H9 (cell line): ENCODE measurements at regions not wholly inside any gene's neighbourhood (a gene's known extent, or its start where the extent isn't known, plus 50 kb on each side); places are given as distances from the start of the nearest gene placed in this dataset.
"Not testable (repeated sequence)": the region's sequence is repeated elsewhere in the genome, so short reads cannot be mapped to it uniquely, and the experiment has no call there.

Experiments
- DNase-seq: peaks from one replicate; pipeline ENCODE4 v3.0.0-alpha.2; 2017
- H2AFZ ChIP-seq: one replicate; pipeline ENCODE4 v1.6.1; 2013; ENCODE audit warnings: mild to moderate bottlenecking, low read length, control low read depth, moderate library complexity
- H2AK5ac ChIP-seq: 2 replicates; pipeline ENCODE4 v1.6.1; 2013; ENCODE audit warnings: low read length, control low read depth, mixed read lengths; ENCODE audit not compliant: insufficient read length
- H2BK120ac ChIP-seq: one replicate; pipeline ENCODE4 v1.6.1; 2013; ENCODE audit warnings: low read depth, mild to moderate bottlenecking, low read length, control low read depth, inconsistent platforms; ENCODE audit not compliant: poor library complexity, severe bottlenecking
- H2BK12ac ChIP-seq: 2 replicates; pipeline ENCODE4 v1.6.1; 2013; ENCODE audit warnings: low read length, control low read depth, mixed read lengths, low read depth; ENCODE audit not compliant: insufficient read length
- H2BK15ac ChIP-seq: 2 replicates; pipeline ENCODE4 v1.6.1; 2013; ENCODE audit warnings: low read depth, low read length, control low read depth
- H2BK20ac ChIP-seq: one replicate; pipeline ENCODE4 v1.6.1; 2013; ENCODE audit warnings: low read depth, mild to moderate bottlenecking, low read length, control low read depth, inconsistent platforms; ENCODE audit not compliant: poor library complexity, severe bottlenecking
- H2BK5ac ChIP-seq: 2 replicates; pipeline ENCODE4 v1.6.1; 2013; ENCODE audit warnings: low read length, control low read depth, mixed read lengths; ENCODE audit not compliant: insufficient read length
- H3K14ac ChIP-seq: 2 replicates; pipeline ENCODE4 v1.6.1; 2013; ENCODE audit warnings: low read length, control low read depth; ENCODE audit not compliant: insufficient read depth
- H3K18ac ChIP-seq: 2 replicates; pipeline ENCODE4 v1.6.1; 2013; ENCODE audit warnings: low read depth, mild to moderate bottlenecking, mixed read lengths, low read length, control low read depth; ENCODE audit not compliant: insufficient read length
- H3K23ac ChIP-seq: 2 replicates; pipeline ENCODE4 v1.6.1; 2013; ENCODE audit warnings: low read length, control low read depth, mixed read lengths, low read depth; ENCODE audit not compliant: insufficient read length
- H3K23me2 ChIP-seq: 2 replicates; pipeline ENCODE4 v1.6.1; 2013; ENCODE audit warnings: low read depth, mild to moderate bottlenecking, mixed read lengths, low read length, control low read depth; ENCODE audit not compliant: insufficient read length, poor library complexity, severe bottlenecking
- H3K27ac ChIP-seq: 2 replicates; pipeline ENCODE4 v1.5.1; 2013; ENCODE audit warnings: low read length, control low read depth, mixed read lengths, low read depth; ENCODE audit not compliant: insufficient read length
- H3K27me3 ChIP-seq: 2 replicates; pipeline ENCODE4 v1.6.1; 2013; ENCODE audit warnings: low read length, control low read depth, inconsistent platforms; ENCODE audit not compliant: insufficient read depth
- H3K4ac ChIP-seq: 2 replicates; pipeline ENCODE4 v1.6.1; 2013; ENCODE audit warnings: low read depth, mild to moderate bottlenecking, control low read depth, inconsistent platforms, low read length, moderate library complexity
- H3K4me1 ChIP-seq: 2 replicates; pipeline ENCODE4 v1.6.1; 2013; ENCODE audit warnings: low read length, control low read depth, inconsistent platforms; ENCODE audit not compliant: insufficient read depth
- H3K4me2 ChIP-seq: 2 replicates; pipeline ENCODE4 v1.6.1; 2013; ENCODE audit warnings: low read length, control low read depth, mixed read lengths; ENCODE audit not compliant: insufficient read length, insufficient read depth
- H3K56ac ChIP-seq: 2 replicates; pipeline ENCODE4 v1.6.1; 2013; ENCODE audit warnings: low read depth, mild to moderate bottlenecking, mixed read lengths, low read length, control low read depth; ENCODE audit not compliant: insufficient read length
- H3K79me1 ChIP-seq: 2 replicates; pipeline ENCODE4 v1.6.1; 2013; ENCODE audit warnings: low read depth, mild to moderate bottlenecking, moderate library complexity, low read length, control low read depth, inconsistent platforms; ENCODE audit not compliant: insufficient read depth, poor library complexity, severe bottlenecking
- H3K79me2 ChIP-seq: 2 replicates; pipeline ENCODE4 v1.6.1; 2013; ENCODE audit warnings: low read length, control low read depth, inconsistent platforms; ENCODE audit not compliant: insufficient read depth
- H3K9ac ChIP-seq: 2 replicates; pipeline ENCODE4 v1.6.1; 2013; ENCODE audit warnings: low read length, control low read depth, mixed read lengths; ENCODE audit not compliant: insufficient read length; ENCODE audit errors: extremely low read depth
- H3K9me3 ChIP-seq: one replicate; pipeline ENCODE4 v1.6.1; 2013; ENCODE audit warnings: low read depth, low read length, inconsistent platforms; ENCODE audit not compliant: control insufficient read depth
- H3T11ph ChIP-seq: one replicate; pipeline ENCODE4 v1.6.1; 2013; ENCODE audit warnings: mild to moderate bottlenecking, low read length, control low read depth, inconsistent platforms
- H4K20me1 ChIP-seq: one replicate; pipeline ENCODE4 v1.6.1; 2013; ENCODE audit not compliant: control insufficient read depth, insufficient read length, insufficient read depth
- H4K5ac ChIP-seq: 2 replicates; pipeline ENCODE4 v1.6.1; 2013; ENCODE audit warnings: low read depth, mild to moderate bottlenecking, mixed read lengths, low read length, control low read depth; ENCODE audit not compliant: insufficient read length
- H4K8ac ChIP-seq: replicated peaks from 2 replicates; pipeline ENCODE4 v1.6.1; 2013; ENCODE audit warnings: low read length, control low read depth, mixed read lengths, low read depth; ENCODE audit not compliant: insufficient read length
- H4K91ac ChIP-seq: 2 replicates; pipeline ENCODE4 v1.6.1; 2013; ENCODE audit warnings: low read depth, mild to moderate bottlenecking, moderate library complexity, mixed read lengths, low read length, control low read depth; ENCODE audit not compliant: insufficient read length
- H3K27ac Mint-ChIP-seq, 3 experiments: 2 replicates in 2 of 3; 3 replicates in 1 of 3; pipeline ENCODE4 v1.8.0; 2020 to 2021; ENCODE audit warnings: mixed read lengths in 3 of 3, mild to moderate bottlenecking in 1 of 3, moderate library complexity in 1 of 3
- H3K27me3 Mint-ChIP-seq: 2 replicates; pipeline ENCODE4 v1.8.0; 2021; ENCODE audit warnings: low read depth, mild to moderate bottlenecking, moderate library complexity, mixed read lengths
- H3K36me3 Mint-ChIP-seq, 3 experiments: 2 replicates in 2 of 3; 3 replicates in 1 of 3; pipeline ENCODE4 v1.8.0; 2020 to 2021; ENCODE audit warnings: low read depth in 3 of 3, mixed read lengths in 3 of 3; ENCODE audit not compliant: insufficient read depth in 1 of 3
- H3K4me1 Mint-ChIP-seq, 2 experiments: 2 replicates each; pipeline ENCODE4 v1.8.0; 2020; ENCODE audit warnings: mixed read lengths in 2 of 2
- H3K4me3 Mint-ChIP-seq, 2 experiments: 2 replicates in 1 of 2; 3 replicates in 1 of 2; pipeline ENCODE4 v1.8.0; 2020 to 2021; ENCODE audit warnings: mild to moderate bottlenecking in 2 of 2, mixed read lengths in 2 of 2, moderate library complexity in 1 of 2
- H3K9me3 Mint-ChIP-seq, 2 experiments: 2 replicates in 1 of 2; 3 replicates in 1 of 2; pipeline ENCODE4 v1.8.0; 2020; ENCODE audit warnings: mild to moderate bottlenecking in 2 of 2, mixed read lengths in 2 of 2, moderate library complexity in 1 of 2
- WGBS: extraction: QIAGEN DNeasy Blood & Tissue Kit; methylation state at CpG from one replicate; pipeline ENCODE4 v1.1.7; 2013; ENCODE audit warnings: missing lambda C conversion rate, low lambda C conversion rate, mixed read lengths; ENCODE audit not compliant: insufficient read length; ENCODE audit errors: extremely low coverage; 5-methylcytosine and 5-hydroxymethylcytosine counted together
- TF ChIP-seq, protein P1 (sequence below): fragments of 200-600 bp; sonication (generic); conservative IDR thresholded peaks from 3 replicates; pipeline ENCODE4 v1.8.0; 2021; ENCODE audit warnings: antibody characterized with exemption, mild to moderate bottlenecking

DNA sequence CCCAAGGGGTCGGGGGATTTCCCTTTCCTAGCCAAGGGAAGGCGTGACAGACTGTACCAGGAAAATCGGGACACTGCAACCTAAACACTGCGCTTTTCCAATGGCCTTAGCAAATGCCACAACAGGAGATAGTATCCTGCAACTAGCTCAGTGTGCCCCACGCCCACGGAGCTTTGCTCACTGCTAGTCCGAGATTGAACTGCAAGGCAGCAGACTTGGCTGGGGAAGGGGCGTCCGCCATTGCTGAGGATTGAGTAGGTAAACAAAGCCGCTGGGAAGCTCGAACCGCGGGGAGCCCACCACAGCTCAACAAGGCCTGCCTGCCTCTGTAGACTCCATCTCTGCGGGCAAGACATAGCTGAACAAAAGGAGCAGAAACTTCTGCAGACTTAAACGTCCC, 72.3 kb upstream of the THRB start:
- Histone ChIP-seq H2BK20ac (no peak overlapping the region), H2BK12ac (no peak overlapping the region), H2BK5ac (no peak overlapping the region), H3K9ac (no peak overlapping the region), H3K14ac (peak overlapping the region; percentile 65; the same call in 1 of the 2 replicates), H3K79me1 (no peaks in the 10 kb centered on the region), H2BK15ac (no peak overlapping the region), H4K91ac (no peak overlapping the region), H2BK120ac (no peak overlapping the region), H4K8ac (no peak overlapping the region), H3K79me2 (no peaks in the 10 kb centered on the region), H3K27ac (no peak overlapping the region), H3K23me2 (no peaks in the 10 kb centered on the region), H3K27me3 (no peaks in the 10 kb centered on the region), H3K4me1 (no peaks in the 10 kb centered on the region; the same call in 1 of the 2 replicates), H4K5ac (no peak overlapping the region), H2AFZ (peak overlapping the region; percentile 73), H3K4me2 (no peak overlapping the region), H3K56ac (no peak overlapping the region), H3K4ac (no peak overlapping the region), H3K9me3 (no peaks in the 10 kb centered on the region), H3T11ph (no peak overlapping the region), H2AK5ac (no peak overlapping the region), H3K23ac (no peak overlapping the region), H3K18ac (peak overlapping the region; percentile 42), H4K20me1 (no peaks in the 10 kb centered on the region)
- DNase-seq, result no peak
- H3K9me3 Mint-ChIP-seq, result peaks cover 7 to 16% of the 10 kb centered on the region in 2 experiments; a peak in 3 of 5 replicates
- H3K4me1 Mint-ChIP-seq, result no peaks in the 10 kb centered on the region
- no peak overlapping the region for H3K27ac Mint-ChIP-seq
- peaks cover 0 to 14% (median 4%) of the 10 kb centered on the region in 3 experiments; a peak in 4 of 7 replicates for H3K36me3 Mint-ChIP-seq
- no peak overlapping the region for H3K4me3 Mint-ChIP-seq
- whole genome bisulfite sequencing, result no CpG with 5 or more reads among the region's 15 CpGs
- H3K27me3 Mint-ChIP-seq, result peaks cover 2% of the 10 kb centered on the region; the same call in 1 of the 2 replicates
- TF ChIP-seq, protein P1, sequence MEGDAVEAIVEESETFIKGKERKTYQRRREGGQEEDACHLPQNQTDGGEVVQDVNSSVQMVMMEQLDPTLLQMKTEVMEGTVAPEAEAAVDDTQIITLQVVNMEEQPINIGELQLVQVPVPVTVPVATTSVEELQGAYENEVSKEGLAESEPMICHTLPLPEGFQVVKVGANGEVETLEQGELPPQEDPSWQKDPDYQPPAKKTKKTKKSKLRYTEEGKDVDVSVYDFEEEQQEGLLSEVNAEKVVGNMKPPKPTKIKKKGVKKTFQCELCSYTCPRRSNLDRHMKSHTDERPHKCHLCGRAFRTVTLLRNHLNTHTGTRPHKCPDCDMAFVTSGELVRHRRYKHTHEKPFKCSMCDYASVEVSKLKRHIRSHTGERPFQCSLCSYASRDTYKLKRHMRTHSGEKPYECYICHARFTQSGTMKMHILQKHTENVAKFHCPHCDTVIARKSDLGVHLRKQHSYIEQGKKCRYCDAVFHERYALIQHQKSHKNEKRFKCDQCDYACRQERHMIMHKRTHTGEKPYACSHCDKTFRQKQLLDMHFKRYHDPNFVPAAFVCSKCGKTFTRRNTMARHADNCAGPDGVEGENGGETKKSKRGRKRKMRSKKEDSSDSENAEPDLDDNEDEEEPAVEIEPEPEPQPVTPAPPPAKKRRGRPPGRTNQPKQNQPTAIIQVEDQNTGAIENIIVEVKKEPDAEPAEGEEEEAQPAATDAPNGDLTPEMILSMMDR, result no peak

DNA sequence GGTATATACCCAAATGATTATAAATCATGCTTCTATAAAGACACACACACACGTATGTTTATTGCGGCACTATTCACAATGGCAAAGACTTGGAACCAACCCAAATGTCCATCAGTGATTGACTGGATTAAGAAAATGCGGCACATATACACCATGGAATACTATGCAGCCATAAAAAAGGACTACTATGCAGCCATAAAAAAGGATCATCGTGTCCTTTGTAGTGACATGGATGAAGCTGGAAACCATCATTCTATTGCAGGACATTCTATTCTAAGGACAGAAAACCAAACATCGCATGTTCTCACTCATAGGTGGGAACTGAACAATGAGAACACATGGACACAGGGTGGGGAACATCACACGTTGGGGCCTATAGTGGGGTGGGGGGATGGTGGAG, 77.8 kb upstream of the THRB start:
- H2AK5ac ChIP-seq, H4K91ac ChIP-seq, H3K27ac Mint-ChIP-seq, H3K27ac ChIP-seq, H3K18ac ChIP-seq, H3T11ph ChIP-seq, DNase-seq, H4K8ac ChIP-seq, H2BK20ac ChIP-seq, H3K36me3 Mint-ChIP-seq, H3K79me1 ChIP-seq, H2BK120ac ChIP-seq, H3K14ac ChIP-seq, H3K23me2 ChIP-seq, H3K27me3 Mint-ChIP-seq, H3K4me1 Mint-ChIP-seq, H2BK12ac ChIP-seq, H3K79me2 ChIP-seq, H4K20me1 ChIP-seq, H4K5ac ChIP-seq, H3K27me3 ChIP-seq, H3K4me2 ChIP-seq, H3K4me3 Mint-ChIP-seq, H3K56ac ChIP-seq, H3K23ac ChIP-seq, H3K4ac ChIP-seq, H3K9me3 ChIP-seq, H2AFZ ChIP-seq, H3K4me1 ChIP-seq, H2BK15ac ChIP-seq, H3K9ac ChIP-seq, H2BK5ac ChIP-seq: not testable (repeated sequence)
- H3K9me3 Mint-ChIP-seq, result peaks cover 10 to 16% of the 10 kb centered on the region in 2 experiments; a peak in 3 of 5 replicates
- no CpG with 5 or more reads among the region's 6 CpGs for WGBS
